CD4-positive, alpha-beta memory T cell (primary cell): ENCODE measurements at regions not wholly inside any gene's neighbourhood (a gene's known extent, or its start where the extent isn't known, plus 50 kb on each side); places are given as distances from the start of the nearest gene placed in this dataset.

ENCODE experiments used
- CTCF ChIA-PET: fragments of 350-600 bp; sonication (Branson Sonifier 250); formaldehyde crosslinking; loops from one replicate; lab custom pipeline; 2021; ENCODE audit warnings: inconsistent platforms; ENCODE audit not compliant: partially characterized antibody; lab: Charles Lee
- POLR2A ChIA-PET: fragments of 350-600 bp; sonication (Branson Sonifier 250); formaldehyde crosslinking; loops from one replicate; lab custom pipeline; 2021; ENCODE audit not compliant: partially characterized antibody; lab: Charles Lee
- DNase-seq, 5 donors: peaks; one replicate each; pipeline versions ENCODE4 v3.0.0 to v3.0.0-alpha.2; 2020 to 2022; ENCODE audit warnings: mixed read lengths in 1 of 5
- H3K27ac ChIP-seq: one replicate; pipeline ENCODE4 v1.7.0; 2013; ENCODE audit warnings: low read depth, low read length
- H3K27me3 ChIP-seq: 2 replicates; pipeline ENCODE4 v1.7.0; 2013; ENCODE audit warnings: mild to moderate bottlenecking, low read length, moderate library complexity; ENCODE audit not compliant: insufficient read depth
- H3K36me3 ChIP-seq: 2 replicates; pipeline ENCODE4 v1.7.0; 2013; ENCODE audit warnings: mild to moderate bottlenecking, low read length, moderate library complexity; ENCODE audit not compliant: insufficient read depth
- H3K4me1 ChIP-seq: 2 replicates; pipeline ENCODE4 v1.7.0; 2013; ENCODE audit warnings: mild to moderate bottlenecking, low read length, moderate library complexity; ENCODE audit not compliant: insufficient read depth
- H3K4me3 ChIP-seq, 2 donors: one replicate each; pipeline ENCODE4 v1.7.0; 2013; ENCODE audit warnings: low read length in 2 of 2, mild to moderate bottlenecking in 1 of 2
- H3K9me3 ChIP-seq, 2 donors: one replicate each; pipeline ENCODE4 v1.7.0; 2013; ENCODE audit warnings: low read length in 2 of 2, control low read depth in 1 of 2; ENCODE audit not compliant: control insufficient read depth in 1 of 2
- H3K27ac Mint-ChIP-seq, 7 donors: one replicate each; pipeline ENCODE4 v1.8.0; 2020 to 2021; ENCODE audit warnings: mixed read lengths in 7 of 7, mild to moderate bottlenecking in 6 of 7, inconsistent platforms in 3 of 7, moderate library complexity in 3 of 7
- H3K27me3 Mint-ChIP-seq, 2 donors: one replicate each; pipeline ENCODE4 v1.8.0; 2020 to 2021; ENCODE audit warnings: mixed read lengths in 2 of 2
- H3K36me3 Mint-ChIP-seq, 2 donors: one replicate each; pipeline ENCODE4 v1.8.0; 2020 to 2021; ENCODE audit warnings: mixed read lengths in 2 of 2, inconsistent platforms in 1 of 2, mild to moderate bottlenecking in 1 of 2
- H3K4me1 Mint-ChIP-seq, 4 donors: one replicate each; pipeline ENCODE4 v1.8.0; 2020 to 2021; ENCODE audit warnings: mixed read lengths in 4 of 4, mild to moderate bottlenecking in 1 of 4
- H3K4me3 Mint-ChIP-seq, 8 donors: one replicate each; pipeline ENCODE4 v1.8.0; 2020 to 2021; ENCODE audit warnings: mixed read lengths in 8 of 8, mild to moderate bottlenecking in 7 of 8, moderate library complexity in 6 of 8, inconsistent platforms in 3 of 8
- H3K9me3 Mint-ChIP-seq, 8 donors: one replicate each; pipeline ENCODE4 v1.8.0; 2020 to 2021; ENCODE audit warnings: mixed read lengths in 8 of 8, mild to moderate bottlenecking in 5 of 8, inconsistent platforms in 3 of 8, moderate library complexity in 1 of 8
- intact Hi-C: fragments of 100-400 bp; cut with micrococcal nuclease; formaldehyde crosslinking; loops from one replicate; pipeline ENCODE4 v1.15.1; 2023

DNA sequence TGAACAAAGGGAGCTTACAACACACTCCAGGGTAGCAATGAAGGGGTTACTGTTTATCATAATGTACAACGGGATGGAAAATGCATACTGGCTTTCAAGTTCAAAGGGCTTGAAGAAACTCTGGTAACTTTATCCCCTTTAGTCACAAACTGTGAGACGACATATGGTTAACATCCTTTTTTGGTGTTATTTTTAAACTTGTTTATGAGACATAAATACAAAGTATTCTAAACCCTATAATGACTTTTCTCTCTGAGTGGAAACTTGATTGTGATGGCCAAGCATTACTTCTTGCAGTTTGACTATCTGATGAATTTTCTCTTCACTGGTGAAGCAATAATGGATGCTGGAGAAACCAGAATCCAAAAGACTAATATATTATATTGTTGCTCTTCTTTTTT lies 62.0 kb upstream of the SEMA3A start:
- no peaks in the 10 kb centered on the region for H3K36me3 Mint-ChIP-seq
- no peak for DNase-seq
- CTCF ChIA-PET, result no interaction called here

DNA sequence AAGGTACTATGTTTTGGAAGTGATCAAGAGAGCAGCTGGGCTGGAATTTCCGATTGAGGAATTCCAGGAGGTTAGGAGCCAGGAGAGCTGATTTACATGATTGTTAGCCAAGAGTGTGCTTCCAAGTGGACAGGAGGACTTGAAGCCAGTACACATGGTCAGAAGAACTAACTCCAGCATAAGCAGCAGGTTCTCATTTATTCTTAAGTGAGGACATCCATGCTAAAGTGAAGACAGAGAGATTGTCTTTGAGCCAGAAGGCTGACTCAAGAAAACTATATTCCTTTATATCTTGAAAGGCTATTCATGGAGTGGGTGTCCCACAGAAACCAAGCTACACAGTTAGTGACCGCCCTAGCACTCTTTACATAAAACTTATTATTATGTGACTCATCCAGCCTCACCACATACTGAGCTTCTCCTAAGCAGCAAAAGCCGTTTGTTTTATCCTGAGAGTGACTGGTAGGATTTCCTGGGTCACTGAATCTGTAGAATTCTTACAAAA lies 56.7 kb upstream of the SEMA3A start:
- H3K27ac ChIP-seq, result no peak overlapping the region
- H3K4me3 ChIP-seq, result no peak overlapping the region
- ChIA-PET CTCF (no interaction called here), POLR2A (no interaction called here)
- no peak for DNase-seq
- no peaks in the 10 kb centered on the region for H3K9me3 ChIP-seq
- H3K4me1 Mint-ChIP-seq, result no peaks in the 10 kb centered on the region
- no peak overlapping the region for H3K27ac Mint-ChIP-seq
- intact Hi-C loops, result no loop called here
- no peaks in the 10 kb centered on the region for H3K27me3 ChIP-seq
- no peaks in the 10 kb centered on the region for H3K36me3 Mint-ChIP-seq
- no peaks in the 10 kb centered on the region for H3K36me3 ChIP-seq
- peaks cover 0 to 5% (median under 1%) of the 10 kb centered on the region in 8 donors for H3K9me3 Mint-ChIP-seq
- no peak overlapping the region for H3K4me3 Mint-ChIP-seq
- H3K4me1 ChIP-seq, result no peaks in the 10 kb centered on the region
- no peaks in the 10 kb centered on the region for H3K27me3 Mint-ChIP-seq

More for the DNA sequence above, 62.0 kb upstream of the SEMA3A start:
- H3K4me3 ChIP-seq, result no peak overlapping the region
- H3K4me3 Mint-ChIP-seq, result no peak overlapping the region
- no peaks in the 10 kb centered on the region for H3K27me3 ChIP-seq
- H3K27ac Mint-ChIP-seq, result no peak overlapping the region
- H3K4me1 ChIP-seq, result no peaks in the 10 kb centered on the region
- H3K27me3 Mint-ChIP-seq, result no peaks in the 10 kb centered on the region
- H3K27ac ChIP-seq, result no peak overlapping the region
- intact Hi-C loops, result no loop called here
- H3K4me1 Mint-ChIP-seq, result peaks cover 0 to 4% (median 0%) of the 10 kb centered on the region in 4 donors
- no peaks in the 10 kb centered on the region for H3K9me3 ChIP-seq
- no peaks in the 10 kb centered on the region for H3K36me3 ChIP-seq
- H3K9me3 Mint-ChIP-seq, result peaks cover 0 to 8% (median 0%) of the 10 kb centered on the region in 8 donors
- POLR2A ChIA-PET, result no interaction called here

DNA sequence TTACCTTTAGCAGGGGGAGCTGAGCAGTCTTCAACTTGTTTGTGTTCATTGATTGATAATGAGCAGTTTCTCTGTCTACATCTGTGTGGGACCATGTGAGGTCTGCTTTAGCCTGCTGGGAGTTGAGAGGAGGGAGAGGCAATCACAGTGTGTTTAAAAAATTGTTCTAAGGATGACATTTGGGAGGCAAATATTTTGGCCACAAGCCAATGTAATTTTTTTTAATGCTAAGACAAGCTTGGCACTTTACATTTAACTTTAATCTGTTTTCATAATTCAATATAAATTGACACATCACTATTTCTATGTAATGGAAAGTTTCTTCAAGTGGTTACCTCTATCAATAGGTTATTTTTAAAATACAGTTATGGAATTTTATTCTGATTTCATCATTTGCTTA lies 55.9 kb upstream of the SEMA3A start:
- Histone ChIP-seq H3K4me1 (no peaks in the 10 kb centered on the region), H3K27me3 (no peaks in the 10 kb centered on the region), H3K36me3 (no peaks in the 10 kb centered on the region), H3K27ac (no peak overlapping the region), H3K9me3 (no peaks in the 10 kb centered on the region), H3K4me3 (no peak overlapping the region)
- Mint-ChIP-seq H3K4me1 (no peaks in the 10 kb centered on the region), H3K27ac (no peak overlapping the region), H3K4me3 (no peak overlapping the region), H3K36me3 (no peaks in the 10 kb centered on the region), H3K27me3 (no peaks in the 10 kb centered on the region), H3K9me3 (peaks cover 0 to 6% (median under 1%) of the 10 kb centered on the region in 8 donors)
- no peak for DNase-seq
- intact Hi-C loops, result no loop called here
- ChIA-PET POLR2A (no interaction called here), CTCF (no interaction called here)

DNA sequence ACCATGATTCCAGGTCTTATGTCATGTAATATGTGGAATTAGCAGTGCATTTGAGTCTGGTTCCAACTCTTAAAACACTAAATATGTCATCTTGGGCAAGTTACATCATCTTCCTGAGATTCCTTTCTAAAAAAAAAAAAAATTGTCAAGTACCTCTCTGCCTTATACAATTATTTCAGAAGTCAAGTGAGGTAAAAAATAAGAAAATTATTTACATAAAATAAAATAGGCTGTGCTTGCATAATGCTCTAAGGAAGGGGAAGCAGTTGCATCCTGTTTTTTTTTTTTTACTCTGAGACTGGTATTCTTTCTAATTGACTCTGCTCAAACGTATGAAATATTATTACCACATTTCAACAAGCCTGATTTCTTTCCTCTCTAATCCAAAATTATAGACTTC lies 55.1 kb upstream of the SEMA3A start:
- no peak overlapping the region for H3K27ac ChIP-seq
- Mint-ChIP-seq H3K9me3 (peaks cover 0 to 13% (median 6%) of the 10 kb centered on the region in 8 donors), H3K36me3 (no peaks in the 10 kb centered on the region), H3K27ac (no peak overlapping the region), H3K4me1 (no peaks in the 10 kb centered on the region), H3K4me3 (no peak overlapping the region), H3K27me3 (no peaks in the 10 kb centered on the region)
- DNase-seq, result no peak
- intact Hi-C loops, result no loop called here
- ChIA-PET CTCF (no interaction called here), POLR2A (no interaction called here)
- H3K9me3 ChIP-seq, result no peaks in the 10 kb centered on the region
- H3K27me3 ChIP-seq, result no peaks in the 10 kb centered on the region
- H3K36me3 ChIP-seq, result no peaks in the 10 kb centered on the region
- H3K4me3 ChIP-seq, result no peak overlapping the region
- no peaks in the 10 kb centered on the region for H3K4me1 ChIP-seq

DNA sequence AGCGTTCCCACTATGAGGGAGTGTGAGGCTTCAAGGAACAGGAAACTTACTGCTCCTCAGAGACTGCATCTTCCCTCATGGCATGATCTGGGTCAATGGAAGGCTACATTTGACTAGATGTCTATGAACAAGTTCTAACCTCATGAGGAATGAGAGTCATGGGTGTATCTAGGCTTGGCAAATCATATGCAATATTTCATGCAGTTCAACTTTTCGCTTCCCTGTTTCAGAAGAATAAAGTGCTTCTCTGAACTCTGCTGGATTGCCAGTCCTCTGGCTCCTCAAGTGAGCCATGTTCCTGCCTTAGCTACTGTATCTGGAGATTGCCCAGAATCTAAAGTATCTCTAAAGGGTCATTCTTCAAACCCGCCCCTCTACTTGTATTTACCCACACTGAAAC lies 54.3 kb upstream of the SEMA3A start:
- DNase-seq, result no peak
- Histone ChIP-seq H3K9me3 (no peaks in the 10 kb centered on the region), H3K36me3 (no peaks in the 10 kb centered on the region), H3K4me1 (no peaks in the 10 kb centered on the region), H3K27ac (no peak overlapping the region), H3K27me3 (no peaks in the 10 kb centered on the region), H3K4me3 (no peak overlapping the region)
- no peaks in the 10 kb centered on the region for H3K27me3 Mint-ChIP-seq
- H3K4me1 Mint-ChIP-seq, result no peaks in the 10 kb centered on the region
- ChIA-PET CTCF (no interaction called here), POLR2A (no interaction called here)
- intact Hi-C loops, result no loop called here
- H3K27ac Mint-ChIP-seq, result no peak overlapping the region
- no peak overlapping the region for H3K4me3 Mint-ChIP-seq
- H3K9me3 Mint-ChIP-seq, result peaks cover 0 to 20% (median 7%) of the 10 kb centered on the region in 8 donors
- no peaks in the 10 kb centered on the region for H3K36me3 Mint-ChIP-seq

DNA sequence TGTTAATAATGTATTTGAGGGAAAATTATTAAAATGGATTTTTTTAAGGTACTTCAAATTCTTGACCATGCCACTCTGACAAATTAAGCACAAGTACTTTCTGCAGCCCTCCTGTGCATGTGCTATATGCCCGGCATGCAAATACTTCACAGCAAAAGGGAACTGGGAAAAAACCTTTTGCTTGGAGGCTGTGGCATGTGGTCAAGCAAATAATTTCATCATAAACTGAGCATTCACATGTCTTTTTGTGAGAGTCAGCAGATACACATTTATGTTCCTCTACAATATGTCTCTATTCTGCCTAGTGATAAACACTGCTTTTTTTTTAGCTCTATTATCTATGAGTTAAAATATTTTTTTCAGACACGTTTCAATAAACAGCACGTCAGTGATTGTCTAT lies 53.7 kb upstream of the SEMA3A start:
- POLR2A ChIA-PET, result no interaction called here
- Histone ChIP-seq H3K9me3 (no peaks in the 10 kb centered on the region), H3K27me3 (no peaks in the 10 kb centered on the region), H3K36me3 (no peaks in the 10 kb centered on the region), H3K27ac (no peak overlapping the region), H3K4me1 (no peaks in the 10 kb centered on the region), H3K4me3 (no peak overlapping the region)
- Mint-ChIP-seq H3K36me3 (no peaks in the 10 kb centered on the region), H3K4me3 (no peak overlapping the region), H3K9me3 (peaks cover 0 to 26% (median 8%) of the 10 kb centered on the region in 8 donors), H3K27ac (no peak overlapping the region), H3K27me3 (no peaks in the 10 kb centered on the region), H3K4me1 (no peaks in the 10 kb centered on the region)
- CTCF ChIA-PET, result no interaction called here
- no peak for DNase-seq
- intact Hi-C loops, result no loop called here

DNA sequence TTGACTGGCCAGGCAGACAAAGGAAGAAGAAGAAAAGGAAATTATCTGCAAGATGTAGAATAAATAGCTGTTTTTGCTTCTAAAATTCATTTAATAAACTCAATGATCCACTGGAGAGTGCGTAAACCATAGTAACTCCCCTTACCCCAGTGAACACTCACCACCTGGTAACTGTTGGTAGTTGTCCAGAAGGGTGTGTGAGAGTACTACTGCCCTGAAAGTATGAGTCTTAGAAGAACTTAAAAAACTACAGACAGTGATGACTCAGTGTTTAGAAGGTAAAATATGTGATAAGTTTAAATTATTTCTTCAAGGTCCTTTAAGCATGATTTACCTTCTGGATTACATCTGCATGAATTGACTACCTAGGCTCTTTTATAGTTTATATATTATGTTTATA lies 53.0 kb upstream of the SEMA3A start:
- Mint-ChIP-seq H3K27me3 (no peaks in the 10 kb centered on the region), H3K9me3 (peaks cover 0 to 27% (median 12%) of the 10 kb centered on the region in 8 donors), H3K4me1 (no peaks in the 10 kb centered on the region), H3K4me3 (no peak overlapping the region), H3K36me3 (no peaks in the 10 kb centered on the region), H3K27ac (no peak overlapping the region)
- POLR2A ChIA-PET, result no interaction called here
- DNase-seq, result no peak
- Histone ChIP-seq H3K27ac (no peak overlapping the region), H3K27me3 (no peaks in the 10 kb centered on the region), H3K4me3 (no peak overlapping the region), H3K36me3 (no peaks in the 10 kb centered on the region), H3K4me1 (no peaks in the 10 kb centered on the region), H3K9me3 (no peaks in the 10 kb centered on the region)
- intact Hi-C loops, result no loop called here
- CTCF ChIA-PET, result no interaction called here

DNA sequence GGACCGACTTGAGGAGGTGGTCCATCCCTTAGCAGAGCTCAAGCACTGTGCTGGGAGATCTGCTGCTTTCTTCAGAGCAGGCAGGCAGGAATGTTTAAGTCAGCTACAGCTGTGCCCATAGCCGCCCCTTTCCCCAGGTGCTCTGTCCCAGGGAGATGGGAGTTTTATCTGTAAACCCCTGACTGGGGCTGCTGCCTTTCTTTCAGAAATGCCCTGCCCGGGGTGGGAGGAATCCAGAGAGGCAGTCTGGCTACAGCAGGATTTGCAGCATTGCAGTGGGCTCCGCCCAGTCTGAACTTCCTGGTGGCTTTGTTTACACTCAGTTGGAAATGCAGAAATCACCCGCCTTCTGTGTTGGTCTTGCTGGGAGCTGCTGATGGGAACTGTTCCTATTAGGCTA lies 51.2 kb upstream of the SEMA3A start:
- H3K27me3 ChIP-seq, result no peaks in the 10 kb centered on the region
- no peak overlapping the region for H3K27ac ChIP-seq
- no peak overlapping the region for H3K4me3 ChIP-seq
- ChIA-PET CTCF (no interaction called here), POLR2A (no interaction called here)
- H3K4me1 ChIP-seq, result no peaks in the 10 kb centered on the region
- Mint-ChIP-seq H3K4me3 (no peak overlapping the region), H3K27me3 (no peaks in the 10 kb centered on the region), H3K9me3 (peaks cover 7 to 35% (median 15%) of the 10 kb centered on the region in 8 donors), H3K36me3 (no peaks in the 10 kb centered on the region), H3K27ac (no peak overlapping the region), H3K4me1 (no peaks in the 10 kb centered on the region)
- DNase-seq, result no peak
- intact Hi-C loops, result no loop called here
- no peaks in the 10 kb centered on the region for H3K9me3 ChIP-seq
- no peaks in the 10 kb centered on the region for H3K36me3 ChIP-seq
